GM12875 (cell line): ENCODE measurements at regions not wholly inside any gene's neighbourhood (a gene's known extent, or its start where the extent isn't known, plus 50 kb on each side); places are given as distances from the start of the nearest gene placed in this dataset.

Experiments
- H3K4me3 ChIP-seq: one replicate; pipeline ENCODE4 v1.5.1; 2011; ENCODE audit warnings: low read depth, low read length, control low read depth
- TF ChIP-seq, protein P1 (sequence below): IDR thresholded peaks from 2 replicates; pipeline ENCODE4 v1.5.1; 2011; ENCODE audit warnings: low read depth, mild to moderate bottlenecking, control low read depth, inconsistent platforms, low read length, moderate library complexity, borderline replicate concordance; ENCODE audit not compliant: insufficient read depth

- TF ChIP-seq, protein P1, sequence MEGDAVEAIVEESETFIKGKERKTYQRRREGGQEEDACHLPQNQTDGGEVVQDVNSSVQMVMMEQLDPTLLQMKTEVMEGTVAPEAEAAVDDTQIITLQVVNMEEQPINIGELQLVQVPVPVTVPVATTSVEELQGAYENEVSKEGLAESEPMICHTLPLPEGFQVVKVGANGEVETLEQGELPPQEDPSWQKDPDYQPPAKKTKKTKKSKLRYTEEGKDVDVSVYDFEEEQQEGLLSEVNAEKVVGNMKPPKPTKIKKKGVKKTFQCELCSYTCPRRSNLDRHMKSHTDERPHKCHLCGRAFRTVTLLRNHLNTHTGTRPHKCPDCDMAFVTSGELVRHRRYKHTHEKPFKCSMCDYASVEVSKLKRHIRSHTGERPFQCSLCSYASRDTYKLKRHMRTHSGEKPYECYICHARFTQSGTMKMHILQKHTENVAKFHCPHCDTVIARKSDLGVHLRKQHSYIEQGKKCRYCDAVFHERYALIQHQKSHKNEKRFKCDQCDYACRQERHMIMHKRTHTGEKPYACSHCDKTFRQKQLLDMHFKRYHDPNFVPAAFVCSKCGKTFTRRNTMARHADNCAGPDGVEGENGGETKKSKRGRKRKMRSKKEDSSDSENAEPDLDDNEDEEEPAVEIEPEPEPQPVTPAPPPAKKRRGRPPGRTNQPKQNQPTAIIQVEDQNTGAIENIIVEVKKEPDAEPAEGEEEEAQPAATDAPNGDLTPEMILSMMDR: no peak
- no peak overlapping the region for H3K4me3 ChIP-seq
Observed at GRCh38 chr3:147139341-147139740, 267.0 kb downstream of the ZIC4 start.

GRCh38 chr3:147132168-147132567 is 274.2 kb downstream of the ZIC4 start:
- no peak overlapping the region for H3K4me3 ChIP-seq
- TF ChIP-seq, protein P1: no peak

- no peak overlapping the region for H3K4me3 ChIP-seq
- TF ChIP-seq, protein P1: no peak
Observed at GRCh38 chr3:147130461-147130860, 275.9 kb downstream of the ZIC4 start.

GRCh38 chr3:147129665-147130064 is 276.7 kb downstream of the ZIC4 start:
- TF ChIP-seq, protein P1: no peak

DNA sequence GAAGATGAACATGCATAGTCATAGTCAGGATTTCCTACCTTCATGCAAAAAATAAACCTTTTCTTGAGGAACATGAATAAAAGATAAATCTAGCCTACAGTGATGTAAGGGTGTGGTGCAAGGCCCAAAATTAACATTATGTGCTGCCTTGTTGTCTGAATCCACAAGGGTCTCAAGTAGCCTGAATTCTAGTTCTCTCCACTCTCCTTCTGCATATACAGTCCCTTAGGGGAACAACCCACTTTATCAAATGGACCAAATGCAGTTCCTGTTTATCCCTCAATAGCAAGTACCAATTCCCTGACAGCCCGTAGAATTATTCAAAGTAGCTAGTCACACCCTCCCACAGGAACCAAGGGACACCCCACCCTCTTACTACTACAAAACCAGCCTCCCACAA is 284.0 kb downstream of the ZIC4 start:
- TF ChIP-seq, protein P1: no peak
- H3K4me3 ChIP-seq: no peak overlapping the region

More at GRCh38 chr3:147129665-147130064, 276.7 kb downstream of the ZIC4 start:
- H3K4me3 ChIP-seq: no peak overlapping the region

DNA sequence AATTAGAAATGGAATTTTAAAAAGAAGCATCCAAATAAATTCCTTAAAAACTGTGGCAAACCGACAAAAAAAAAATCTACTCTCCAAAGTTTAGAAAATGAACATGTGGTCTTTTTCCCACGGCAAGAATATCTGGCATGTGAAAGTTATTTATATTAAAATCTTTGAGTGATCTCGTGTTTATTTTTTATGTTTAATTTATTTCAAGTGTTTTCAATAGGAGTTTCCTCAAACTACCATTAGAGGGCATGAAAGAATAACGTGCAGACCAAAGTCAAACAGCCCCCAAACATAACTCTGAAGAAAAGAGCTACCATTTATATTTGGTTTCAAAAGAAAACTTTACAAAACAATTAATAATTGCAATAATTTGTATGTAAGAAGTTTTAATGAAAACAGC is 286.4 kb downstream of the ZIC4 start:
- TF ChIP-seq, protein P1: no peak
- no peak overlapping the region for H3K4me3 ChIP-seq

DNA sequence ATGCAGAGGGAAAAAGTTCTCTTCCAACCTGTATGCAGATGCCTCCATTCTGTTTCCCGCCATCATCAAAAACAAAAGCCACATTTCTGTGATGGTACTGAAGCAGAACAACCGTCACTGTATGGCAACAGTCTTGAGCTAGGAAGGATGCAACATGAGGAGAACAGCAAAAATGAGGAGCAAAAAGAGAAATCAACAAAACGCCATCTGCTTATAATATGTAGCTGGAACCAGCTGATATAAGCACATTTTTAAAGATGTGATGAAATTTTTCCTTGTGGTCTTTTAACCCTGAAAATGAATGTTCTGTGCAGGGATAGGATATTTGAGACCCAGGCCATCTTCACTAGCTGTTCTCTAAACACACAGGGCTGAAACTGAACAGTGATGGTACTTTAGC is 287.0 kb downstream of the ZIC4 start:
- TF ChIP-seq, protein P1: no peak
- no peak overlapping the region for H3K4me3 ChIP-seq
